ENCODE measurements at regions not wholly inside any gene's neighbourhood (a gene's known extent, or its start where the extent isn't known, plus 50 kb on each side); places are given as distances from the start of the nearest gene placed in this dataset.

DNA sequence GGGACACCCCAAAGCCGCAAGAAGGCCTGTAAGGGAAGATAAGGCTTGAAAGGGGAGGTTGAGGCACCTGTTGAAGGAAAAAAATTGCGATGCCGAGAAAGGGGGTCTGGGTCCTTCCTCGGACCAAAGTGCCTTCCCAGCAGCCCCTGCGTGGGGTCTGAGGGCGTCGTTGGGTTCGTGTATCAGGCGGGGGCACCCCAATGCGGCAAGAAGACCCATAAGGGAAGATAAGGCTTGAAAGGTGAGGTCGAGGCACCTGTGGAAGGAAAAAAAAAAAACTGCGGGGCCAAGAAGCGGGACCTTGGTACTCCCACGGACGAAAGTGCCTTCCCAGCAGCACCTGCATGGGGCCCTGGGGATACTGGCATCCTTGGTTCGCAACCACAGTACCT lies 277.5 kb downstream of the ALG10 start:
- no peak for TF ChIP-seq CTCF (conservative IDR thresholded peaks at IDR 0.05; ENCODE audit: low read length)
- no peak for TF ChIP-seq EZH2phosphoT487 (IDR thresholded peaks at IDR 0.05; ENCODE audit: borderline replicate concordance)

All from Loucy (cell line).